ENCODE measurements at regions not wholly inside any gene's neighbourhood (a gene's known extent, or its start where the extent isn't known, plus 50 kb on each side); places are given as distances from the start of the nearest gene placed in this dataset.

- H3K4me3 Mint-ChIP-seq: no peak overlapping the region
- H3K27me3 Mint-ChIP-seq (ENCODE audit: insufficient read depth): no peaks in the 10 kb centered on the region
- peaks cover 13% of the 10 kb centered on the region for H3K36me3 Mint-ChIP-seq (ENCODE audit: low read depth)
- no peaks in the 10 kb centered on the region for H3K9me3 Mint-ChIP-seq
- intact Hi-C loops (cut with micrococcal nuclease): no loop called here
- no peak for DNase-seq (ENCODE audit: low spot score)
- H3K27ac Mint-ChIP-seq: peak overlapping the region; percentile 32
- peaks cover 84% of the 10 kb centered on the region for H3K4me1 Mint-ChIP-seq (ENCODE audit: low read depth)
Measured at GRCh38 chr14:49975799-49976198, 82.9 kb downstream of the ARF6 start.

GRCh38 chr14:49977126-49977841 is 84.4 kb downstream of the ARF6 start:
- Mint-ChIP-seq H3K4me1 (ENCODE audit: low read depth) (peaks cover 79% of the 10 kb centered on the region), H3K27ac (peak overlapping the region; percentile 94), H3K4me3 (peak overlapping the region; percentile 69), H3K36me3 (ENCODE audit: low read depth) (peaks cover 18% of the 10 kb centered on the region), H3K27me3 (ENCODE audit: insufficient read depth) (no peaks in the 10 kb centered on the region), H3K9me3 (no peaks in the 10 kb centered on the region)
- no peak for DNase-seq (ENCODE audit: low spot score)
- intact Hi-C loops (cut with micrococcal nuclease): no loop called here

DNA sequence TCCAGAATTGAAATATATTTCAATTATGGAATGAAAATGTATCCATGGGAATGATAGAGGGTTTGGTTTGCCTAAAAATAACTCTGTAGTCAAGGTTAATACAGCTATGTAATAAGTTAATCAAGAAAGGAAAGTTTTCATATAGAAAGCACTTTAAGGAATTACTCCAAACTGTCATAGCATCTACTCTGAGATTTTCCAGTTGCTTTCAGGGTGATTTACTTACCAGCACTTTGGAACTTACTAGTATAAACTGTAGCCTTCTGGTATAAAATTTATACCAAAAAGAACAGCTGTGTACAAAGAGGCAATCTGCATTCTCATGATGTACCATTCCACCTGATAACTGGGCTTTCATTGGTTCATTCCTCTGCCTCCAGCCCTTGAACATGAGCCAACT is 87.1 kb downstream of the ARF6 start:
- H3K9me3 Mint-ChIP-seq: no peaks in the 10 kb centered on the region
- no peak overlapping the region for H3K27ac Mint-ChIP-seq
- no peaks in the 10 kb centered on the region for H3K27me3 Mint-ChIP-seq (ENCODE audit: insufficient read depth)
- H3K4me1 Mint-ChIP-seq (ENCODE audit: low read depth): peaks cover 83% of the 10 kb centered on the region
- intact Hi-C loops (cut with micrococcal nuclease): no loop called here
- peaks cover 23% of the 10 kb centered on the region for H3K36me3 Mint-ChIP-seq (ENCODE audit: low read depth)
- no peak for DNase-seq (ENCODE audit: low spot score)
- H3K4me3 Mint-ChIP-seq: no peak overlapping the region

GRCh38 chr14:49982082-49982481 is 89.2 kb downstream of the ARF6 start:
- H3K27me3 Mint-ChIP-seq (ENCODE audit: insufficient read depth): no peaks in the 10 kb centered on the region
- no peaks in the 10 kb centered on the region for H3K9me3 Mint-ChIP-seq
- H3K4me1 Mint-ChIP-seq (ENCODE audit: low read depth): peaks cover 72% of the 10 kb centered on the region
- H3K4me3 Mint-ChIP-seq: peak overlapping the region; percentile 54
- H3K27ac Mint-ChIP-seq: peak overlapping the region; percentile 67
- no peak for DNase-seq (ENCODE audit: low spot score)
- H3K36me3 Mint-ChIP-seq (ENCODE audit: low read depth): peaks cover 22% of the 10 kb centered on the region
- intact Hi-C loops (cut with micrococcal nuclease): no loop called here

GRCh38 chr14:49982501-49982951 is 89.6 kb downstream of the ARF6 start:
- no peaks in the 10 kb centered on the region for H3K27me3 Mint-ChIP-seq (ENCODE audit: insufficient read depth)
- H3K4me1 Mint-ChIP-seq (ENCODE audit: low read depth): peaks cover 72% of the 10 kb centered on the region
- DNase-seq (ENCODE audit: low spot score): no peak
- H3K27ac Mint-ChIP-seq: peak overlapping the region; percentile 67
- H3K4me3 Mint-ChIP-seq: no peak overlapping the region
- no peaks in the 10 kb centered on the region for H3K9me3 Mint-ChIP-seq
- intact Hi-C loops (cut with micrococcal nuclease): no loop called here
- peaks cover 20% of the 10 kb centered on the region for H3K36me3 Mint-ChIP-seq (ENCODE audit: low read depth)

DNA sequence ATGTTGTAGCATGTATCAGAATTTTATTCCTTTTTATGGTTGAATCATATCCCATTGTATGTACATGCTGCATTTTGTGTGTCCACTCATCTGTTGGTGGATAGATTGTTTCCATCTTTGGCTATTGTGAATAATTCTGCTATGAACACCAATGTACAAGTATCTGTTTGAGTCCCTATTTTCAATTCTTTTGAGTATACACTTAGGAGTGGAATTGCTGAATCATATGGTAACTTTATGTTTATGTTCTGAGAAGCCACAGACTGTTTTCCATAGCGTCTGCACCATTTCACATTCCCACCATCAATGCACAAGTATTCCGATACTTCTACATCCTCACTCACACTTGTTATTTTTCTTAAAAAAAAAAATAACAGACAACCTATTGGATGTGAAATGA is 91.5 kb downstream of the ARF6 start:
- peaks cover 66% of the 10 kb centered on the region for H3K4me1 Mint-ChIP-seq (ENCODE audit: low read depth)
- no peak overlapping the region for H3K4me3 Mint-ChIP-seq
- peaks cover 15% of the 10 kb centered on the region for H3K36me3 Mint-ChIP-seq (ENCODE audit: low read depth)
- no peaks in the 10 kb centered on the region for H3K27me3 Mint-ChIP-seq (ENCODE audit: insufficient read depth)
- H3K9me3 Mint-ChIP-seq: no peaks in the 10 kb centered on the region
- intact Hi-C loops (cut with micrococcal nuclease): loop anchor here (1.0 kb wide), 8 partner anchors 9 to 99 kb away; no protein-coding TSS in a partner anchor
- DNase-seq (ENCODE audit: low spot score): no peak
- peak overlapping the region; percentile 93 for H3K27ac Mint-ChIP-seq

GRCh38 chr14:49986343-49987014 is 93.6 kb downstream of the ARF6 start:
- no peak for DNase-seq (ENCODE audit: low spot score)
- Mint-ChIP-seq H3K4me3 (no peak overlapping the region), H3K36me3 (ENCODE audit: low read depth) (peaks cover 17% of the 10 kb centered on the region), H3K4me1 (ENCODE audit: low read depth) (peaks cover 58% of the 10 kb centered on the region), H3K27ac (peak overlapping the region; percentile 85), H3K9me3 (no peaks in the 10 kb centered on the region), H3K27me3 (ENCODE audit: insufficient read depth) (no peaks in the 10 kb centered on the region)
- intact Hi-C loops (cut with micrococcal nuclease): no loop called here

GRCh38 chr14:49988080-49988990 is 95.5 kb downstream of the ARF6 start:
- H3K27me3 Mint-ChIP-seq (ENCODE audit: insufficient read depth): no peaks in the 10 kb centered on the region
- no peak for DNase-seq (ENCODE audit: low spot score)
- no peaks in the 10 kb centered on the region for H3K9me3 Mint-ChIP-seq
- peaks cover 12% of the 10 kb centered on the region for H3K36me3 Mint-ChIP-seq (ENCODE audit: low read depth)
- intact Hi-C loops (cut with micrococcal nuclease): no loop called here
- H3K27ac Mint-ChIP-seq: no peak overlapping the region
- peaks cover 60% of the 10 kb centered on the region for H3K4me1 Mint-ChIP-seq (ENCODE audit: low read depth)
- H3K4me3 Mint-ChIP-seq: no peak overlapping the region

GRCh38 chr14:49989966-49990365 is 97.1 kb downstream of the ARF6 start:
- H3K27ac Mint-ChIP-seq: no peak overlapping the region
- intact Hi-C loops (cut with micrococcal nuclease): no loop called here
- no peak for DNase-seq (ENCODE audit: low spot score)
- H3K9me3 Mint-ChIP-seq: no peaks in the 10 kb centered on the region
- peaks cover 8% of the 10 kb centered on the region for H3K36me3 Mint-ChIP-seq (ENCODE audit: low read depth)
- H3K4me3 Mint-ChIP-seq: no peak overlapping the region
- no peaks in the 10 kb centered on the region for H3K27me3 Mint-ChIP-seq (ENCODE audit: insufficient read depth)
- H3K4me1 Mint-ChIP-seq (ENCODE audit: low read depth): peaks cover 49% of the 10 kb centered on the region

GRCh38 chr14:49991491-49991890 is 98.6 kb downstream of the ARF6 start:
- Mint-ChIP-seq H3K36me3 (ENCODE audit: low read depth) (peaks cover 8% of the 10 kb centered on the region), H3K27me3 (ENCODE audit: insufficient read depth) (no peaks in the 10 kb centered on the region), H3K4me3 (no peak overlapping the region), H3K27ac (no peak overlapping the region), H3K4me1 (ENCODE audit: low read depth) (peaks cover 53% of the 10 kb centered on the region), H3K9me3 (no peaks in the 10 kb centered on the region)
- no peak for DNase-seq (ENCODE audit: low spot score)
- intact Hi-C loops (cut with micrococcal nuclease): no loop called here

DNA sequence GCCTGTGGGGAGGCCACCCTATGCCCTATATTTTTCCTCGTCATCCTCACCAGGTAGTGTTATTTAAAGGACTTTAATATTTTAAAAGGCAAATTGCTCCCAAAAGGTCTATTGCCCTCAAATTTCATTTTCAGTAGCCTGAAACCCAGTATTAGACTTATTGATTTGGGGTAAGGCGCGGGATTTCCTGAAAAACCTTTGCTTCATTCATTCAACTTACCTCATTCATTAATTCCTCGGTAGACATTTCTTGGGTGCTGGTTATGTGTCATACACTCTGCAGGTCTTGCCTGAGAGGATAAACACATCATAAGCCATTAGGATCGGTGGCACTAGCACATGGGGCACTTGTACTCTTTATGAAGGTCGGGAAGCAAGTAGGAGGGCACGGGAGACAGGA is 99.2 kb downstream of the ARF6 start:
- Mint-ChIP-seq H3K36me3 (ENCODE audit: low read depth) (peaks cover 8% of the 10 kb centered on the region), H3K27ac (peak overlapping the region; percentile 86), H3K9me3 (no peaks in the 10 kb centered on the region), H3K4me1 (ENCODE audit: low read depth) (peaks cover 50% of the 10 kb centered on the region), H3K27me3 (ENCODE audit: insufficient read depth) (no peaks in the 10 kb centered on the region), H3K4me3 (no peak overlapping the region)
- no peak for DNase-seq (ENCODE audit: low spot score)
- intact Hi-C loops (cut with micrococcal nuclease): no loop called here

- no peaks in the 10 kb centered on the region for H3K9me3 Mint-ChIP-seq
- peaks cover 48% of the 10 kb centered on the region for H3K4me1 Mint-ChIP-seq (ENCODE audit: low read depth)
- no peak for DNase-seq (ENCODE audit: low spot score)
- no peaks in the 10 kb centered on the region for H3K27me3 Mint-ChIP-seq (ENCODE audit: insufficient read depth)
- H3K27ac Mint-ChIP-seq: peak overlapping the region; percentile 86
- intact Hi-C loops (cut with micrococcal nuclease): no loop called here
- no peak overlapping the region for H3K4me3 Mint-ChIP-seq
- H3K36me3 Mint-ChIP-seq (ENCODE audit: low read depth): peaks cover 7% of the 10 kb centered on the region
Measured at GRCh38 chr14:49992448-49992847, 99.6 kb downstream of the ARF6 start.
